NCI-H2081 (cell line): ENCODE measurements at regions not wholly inside any gene's neighbourhood (a gene's known extent, or its start where the extent isn't known, plus 50 kb on each side); places are given as distances from the start of the nearest gene placed in this dataset.
"Not testable (repeated sequence)": the region's sequence is repeated elsewhere in the genome, so short reads cannot be mapped to it uniquely, and the experiment has no call there.

Source experiments
- DNase-seq, 2 experiments: peaks; one replicate each; lab custom pipeline; 2025; lab: John Stamatoyannopoulos, UW

GRCh38 chr14:106766145-106766544 is 1239.8 kb downstream of the TMEM121 start:
- no peak for DNase-seq

GRCh38 chr14:106766551-106767277 is 1240.3 kb downstream of the TMEM121 start:
- DNase-seq, result not testable (repeated sequence)

GRCh38 chr14:106768230-106768629 is 1241.8 kb downstream of the TMEM121 start:
- not testable (repeated sequence) for DNase-seq

GRCh38 chr14:106768972-106769700 is 1242.8 kb downstream of the TMEM121 start:
- DNase-seq, result not testable (repeated sequence)

- DNase-seq, result not testable (repeated sequence)
Observed at GRCh38 chr14:106770158-106770672, 1243.8 kb downstream of the TMEM121 start.

- not testable (repeated sequence) for DNase-seq
Observed at GRCh38 chr14:106774889-106775480, 1248.6 kb downstream of the TMEM121 start.

- DNase-seq, result no peak
Observed at GRCh38 chr14:106776395-106776983, 1250.1 kb downstream of the TMEM121 start.

- DNase-seq, result no peak
Observed at GRCh38 chr14:106778986-106779385, 1252.6 kb downstream of the TMEM121 start.

GRCh38 chr14:106786697-106787096 is 1260.3 kb downstream of the TMEM121 start:
- no peak for DNase-seq

- DNase-seq, result no peak
Observed at GRCh38 chr14:106787626-106788025, 1261.2 kb downstream of the TMEM121 start.

GRCh38 chr14:106788534-106788933 is 1262.2 kb downstream of the TMEM121 start:
- no peak for DNase-seq

GRCh38 chr14:106789318-106789717 is 1262.9 kb downstream of the TMEM121 start:
- DNase-seq, result no peak

- peak in 1 of 2 experiments; percentile 20 for DNase-seq
Observed at GRCh38 chr14:106790189-106791036, 1264.0 kb downstream of the TMEM121 start.

GRCh38 chr14:106792543-106792942 is 1266.2 kb downstream of the TMEM121 start:
- DNase-seq, result no peak

- DNase-seq, result not testable (repeated sequence)
Observed at GRCh38 chr14:106798166-106798565, 1271.8 kb downstream of the TMEM121 start.

- no peak for DNase-seq
Observed at GRCh38 chr14:106802413-106803364, 1276.3 kb downstream of the TMEM121 start.

GRCh38 chr14:106803379-106803778 is 1277.0 kb downstream of the TMEM121 start:
- DNase-seq, result no peak

- DNase-seq, result no peak
Observed at GRCh38 chr14:106807493-106807892, 1281.1 kb downstream of the TMEM121 start.

- DNase-seq, result no peak
Observed at GRCh38 chr14:106808458-106808857, 1282.1 kb downstream of the TMEM121 start.

- DNase-seq, result no peak
Observed at GRCh38 chr14:106808907-106809306, 1282.5 kb downstream of the TMEM121 start.
